ENCODE measurements at regions not wholly inside any gene's neighbourhood (a gene's known extent, or its start where the extent isn't known, plus 50 kb on each side); places are given as distances from the start of the nearest gene placed in this dataset.

DNA sequence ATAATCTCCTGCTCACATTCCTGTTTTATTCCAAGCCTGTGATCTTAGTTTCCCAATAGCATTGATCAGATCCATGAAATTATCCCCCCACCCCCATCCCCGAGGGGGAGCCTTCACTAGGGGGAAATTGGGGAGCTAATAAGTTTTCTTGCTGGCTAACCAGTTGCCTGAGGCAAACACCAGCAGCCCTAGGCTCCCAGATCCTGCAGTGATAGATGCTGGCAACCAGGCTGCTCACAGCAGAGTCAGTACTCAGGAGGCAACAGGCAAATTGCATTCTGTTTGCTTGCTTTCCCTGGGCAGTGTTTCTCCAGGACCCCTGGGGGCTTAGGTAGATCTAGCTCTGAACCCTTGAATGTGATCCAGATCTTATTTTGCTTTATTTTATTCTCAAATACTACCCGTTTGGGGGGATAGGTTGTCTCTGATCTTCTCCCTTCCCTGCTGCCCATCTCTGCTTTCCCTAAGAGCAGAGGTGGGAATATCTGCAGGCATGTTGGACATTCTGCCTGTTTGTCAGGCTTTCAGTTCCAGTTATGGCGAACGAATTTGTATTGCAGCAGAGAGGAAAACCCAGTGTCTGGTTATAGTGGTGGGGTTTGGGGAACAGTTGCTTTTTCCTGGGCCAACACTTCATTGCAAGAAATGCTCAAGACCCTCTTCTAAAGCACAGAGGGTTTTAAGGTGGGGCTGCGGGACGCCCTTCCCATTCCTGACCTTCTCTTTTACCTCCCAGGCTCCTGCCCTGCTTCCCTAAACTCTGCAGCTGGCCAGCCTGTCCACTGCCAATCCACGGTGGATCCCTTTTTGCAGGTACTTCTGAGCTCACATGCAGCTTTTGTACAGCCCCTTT, 289.8 kb upstream of the PLXNA2 start:
- no peak overlapping the region for H3K9ac ChIP-seq (ENCODE audit: extremely low read depth, low read length, poor library complexity, severe bottlenecking)
- H3K27ac ChIP-seq (ENCODE audit: low read depth, low read length), result no peak overlapping the region
- H3K36me3 ChIP-seq (ENCODE audit: control insufficient read depth, insufficient read depth, low read length), result no peaks in the 10 kb centered on the region
- WGBS, 2 experiments (ENCODE audit: insufficient coverage in 1 of 2, insufficient read length in 1 of 2), result 88 to 93% methylated on average over 3 to 7 of the region's 7 CpGs
- Mint-ChIP-seq H3K4me1 (peaks cover 69% of the 10 kb centered on the region), H3K9me3 (no peaks in the 10 kb centered on the region), H3K36me3 (ENCODE audit: low read depth) (no peaks in the 10 kb centered on the region), H3K27me3 (ENCODE audit: insufficient read depth) (no peaks in the 10 kb centered on the region), H3K27ac (no peak overlapping the region), H3K4me3 (no peak overlapping the region)
- peak; percentile 62 for DNase-seq
- TF ChIP-seq, protein P1, sequence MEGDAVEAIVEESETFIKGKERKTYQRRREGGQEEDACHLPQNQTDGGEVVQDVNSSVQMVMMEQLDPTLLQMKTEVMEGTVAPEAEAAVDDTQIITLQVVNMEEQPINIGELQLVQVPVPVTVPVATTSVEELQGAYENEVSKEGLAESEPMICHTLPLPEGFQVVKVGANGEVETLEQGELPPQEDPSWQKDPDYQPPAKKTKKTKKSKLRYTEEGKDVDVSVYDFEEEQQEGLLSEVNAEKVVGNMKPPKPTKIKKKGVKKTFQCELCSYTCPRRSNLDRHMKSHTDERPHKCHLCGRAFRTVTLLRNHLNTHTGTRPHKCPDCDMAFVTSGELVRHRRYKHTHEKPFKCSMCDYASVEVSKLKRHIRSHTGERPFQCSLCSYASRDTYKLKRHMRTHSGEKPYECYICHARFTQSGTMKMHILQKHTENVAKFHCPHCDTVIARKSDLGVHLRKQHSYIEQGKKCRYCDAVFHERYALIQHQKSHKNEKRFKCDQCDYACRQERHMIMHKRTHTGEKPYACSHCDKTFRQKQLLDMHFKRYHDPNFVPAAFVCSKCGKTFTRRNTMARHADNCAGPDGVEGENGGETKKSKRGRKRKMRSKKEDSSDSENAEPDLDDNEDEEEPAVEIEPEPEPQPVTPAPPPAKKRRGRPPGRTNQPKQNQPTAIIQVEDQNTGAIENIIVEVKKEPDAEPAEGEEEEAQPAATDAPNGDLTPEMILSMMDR (conservative IDR thresholded peaks at IDR 0.05), result no peak
- no peak overlapping the region for H3K4me3 ChIP-seq (ENCODE audit: low read length)
- no peaks in the 10 kb centered on the region for H3K9me3 ChIP-seq (ENCODE audit: control insufficient read depth, low read length)
- peaks cover 43% of the 10 kb centered on the region for H3K4me1 ChIP-seq (ENCODE audit: control insufficient read depth, insufficient read depth, low read length)
- no peaks in the 10 kb centered on the region for H3K27me3 ChIP-seq (ENCODE audit: control insufficient read depth, insufficient read depth, low read length, poor library complexity, severe bottlenecking)

DNA sequence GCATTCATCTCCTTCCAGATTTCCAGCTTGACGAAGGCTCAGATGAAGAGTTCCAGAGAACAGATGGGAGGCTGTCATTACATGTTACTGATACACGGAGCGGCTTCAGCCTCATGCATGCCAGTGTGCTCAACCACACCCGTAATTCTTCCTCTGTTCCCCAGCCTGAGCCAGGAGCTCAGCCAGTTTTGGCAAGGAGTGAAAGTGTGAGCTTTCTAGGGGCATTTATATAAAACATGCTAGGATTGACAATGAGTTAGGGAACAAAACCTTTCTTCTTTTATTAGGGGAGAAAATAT, 290.4 kb upstream of the PLXNA2 start:
- H3K9me3 Mint-ChIP-seq, result no peaks in the 10 kb centered on the region
- no peaks in the 10 kb centered on the region for H3K36me3 Mint-ChIP-seq (ENCODE audit: low read depth)
- peak; percentile 33 for DNase-seq
- H3K36me3 ChIP-seq (ENCODE audit: control insufficient read depth, insufficient read depth, low read length), result no peaks in the 10 kb centered on the region
- H3K27ac ChIP-seq (ENCODE audit: low read depth, low read length), result no peak overlapping the region
- peaks cover 65% of the 10 kb centered on the region for H3K4me1 Mint-ChIP-seq
- H3K4me3 ChIP-seq (ENCODE audit: low read length), result no peak overlapping the region
- H3K27ac Mint-ChIP-seq, result no peak overlapping the region
- no peaks in the 10 kb centered on the region for H3K27me3 ChIP-seq (ENCODE audit: control insufficient read depth, insufficient read depth, low read length, poor library complexity, severe bottlenecking)
- no peak overlapping the region for H3K4me3 Mint-ChIP-seq
- no peaks in the 10 kb centered on the region for H3K27me3 Mint-ChIP-seq (ENCODE audit: insufficient read depth)
- no peaks in the 10 kb centered on the region for H3K9me3 ChIP-seq (ENCODE audit: control insufficient read depth, low read length)
- WGBS, 2 experiments (ENCODE audit: insufficient coverage in 1 of 2, insufficient read length in 1 of 2), result 95 to 97% methylated on average over 3 to 4 of the region's 4 CpGs
- TF ChIP-seq, protein P1 (conservative IDR thresholded peaks at IDR 0.05), result no peak
- H3K9ac ChIP-seq (ENCODE audit: extremely low read depth, low read length, poor library complexity, severe bottlenecking), result no peak overlapping the region
- peaks cover 43% of the 10 kb centered on the region for H3K4me1 ChIP-seq (ENCODE audit: control insufficient read depth, insufficient read depth, low read length)

DNA sequence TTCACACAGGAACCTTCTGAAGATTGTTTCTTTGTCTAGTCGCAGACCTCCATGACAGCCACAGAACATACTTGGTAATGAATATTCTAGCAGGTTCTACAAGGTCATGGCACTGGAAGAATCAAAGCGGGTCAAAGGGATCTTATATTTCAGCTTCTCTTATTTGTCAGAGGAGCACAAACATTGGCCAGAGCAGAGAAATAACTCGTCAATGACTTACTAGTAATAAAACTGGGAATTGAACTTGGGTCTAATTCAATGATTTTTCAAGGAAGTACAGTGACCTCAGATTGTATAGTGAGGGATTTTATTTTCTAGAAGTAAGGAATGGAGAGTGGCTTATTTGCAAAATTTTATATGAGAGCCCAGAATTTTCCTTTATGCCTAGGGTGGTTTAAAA, 290.8 kb upstream of the PLXNA2 start:
- H3K27ac Mint-ChIP-seq, result no peak overlapping the region
- H3K27ac ChIP-seq (ENCODE audit: low read depth, low read length), result no peak overlapping the region
- H3K4me1 ChIP-seq (ENCODE audit: control insufficient read depth, insufficient read depth, low read length), result peaks cover 40% of the 10 kb centered on the region
- peaks cover 63% of the 10 kb centered on the region for H3K4me1 Mint-ChIP-seq
- no peak for DNase-seq
- no peaks in the 10 kb centered on the region for H3K36me3 Mint-ChIP-seq (ENCODE audit: low read depth)
- no peaks in the 10 kb centered on the region for H3K9me3 Mint-ChIP-seq
- H3K9me3 ChIP-seq (ENCODE audit: control insufficient read depth, low read length), result no peaks in the 10 kb centered on the region
- H3K27me3 ChIP-seq (ENCODE audit: control insufficient read depth, insufficient read depth, low read length, poor library complexity, severe bottlenecking), result no peaks in the 10 kb centered on the region
- H3K4me3 ChIP-seq (ENCODE audit: low read length), result no peak overlapping the region
- H3K27me3 Mint-ChIP-seq (ENCODE audit: insufficient read depth), result no peaks in the 10 kb centered on the region
- WGBS, 2 experiments (ENCODE audit: insufficient coverage in 1 of 2, insufficient read length in 1 of 2), result 89 to 95% methylated on average over 3 of the region's 3 CpGs
- H3K4me3 Mint-ChIP-seq, result no peak overlapping the region
- H3K36me3 ChIP-seq (ENCODE audit: control insufficient read depth, insufficient read depth, low read length), result no peaks in the 10 kb centered on the region
- H3K9ac ChIP-seq (ENCODE audit: extremely low read depth, low read length, poor library complexity, severe bottlenecking), result no peak overlapping the region
- TF ChIP-seq, protein P1 (conservative IDR thresholded peaks at IDR 0.05), result no peak

All from endodermal cell (in vitro differentiated cells).